WTC11 (cell line): ENCODE measurements at regions not wholly inside any gene's neighbourhood (a gene's known extent, or its start where the extent isn't known, plus 50 kb on each side); places are given as distances from the start of the nearest gene placed in this dataset.

Experiments
- ATF2 ChIP-seq: sonication (generic); formaldehyde crosslinking; IDR thresholded peaks from 2 replicates; pipeline ENCODE4 v1.8.1; 2022; ENCODE audit warnings: low read depth, missing genetic modification reagents, borderline replicate concordance
- CTCF ChIP-seq: fragments of 200-600 bp; IDR thresholded peaks from 2 replicates; pipeline ENCODE4 v1.8.0; 2022; ENCODE audit warnings: antibody characterized with exemption
- JUN ChIP-seq: sonication (generic); formaldehyde crosslinking; IDR thresholded peaks from 2 replicates; pipeline ENCODE4 v1.8.0; 2023; ENCODE audit warnings: mild to moderate bottlenecking, missing genetic modification reagents
- MLX ChIP-seq: sonication (generic); formaldehyde crosslinking; IDR thresholded peaks from 2 replicates; pipeline ENCODE4 v1.8.1; 2023; ENCODE audit warnings: mild to moderate bottlenecking, missing genetic modification reagents, moderate library complexity
- STAT6 ChIP-seq: sonication (generic); formaldehyde crosslinking; conservative IDR thresholded peaks from 2 replicates; pipeline ENCODE4 v1.8.1; 2023; ENCODE audit warnings: mild to moderate bottlenecking, low read depth, missing genetic modification reagents, moderate library complexity
- TP53 ChIP-seq: sonication (generic); formaldehyde crosslinking; IDR thresholded peaks from 2 replicates; pipeline ENCODE4 v1.8.1; 2023; ENCODE audit warnings: mild to moderate bottlenecking, missing genetic modification reagents
- ZBTB43 ChIP-seq: sonication (generic); formaldehyde crosslinking; IDR thresholded peaks from 2 replicates; pipeline ENCODE4 v1.8.1; 2023; ENCODE audit warnings: mild to moderate bottlenecking, missing genetic modification reagents

GRCh38 chr9:107626118-107626517, 136.5 kb upstream of the KLF4 start:
- no peak for TF ChIP-seq MLX
- TF ChIP-seq JUN (CRISPR knock-in tag), result no peak
- TF ChIP-seq ATF2 (CRISPR knock-in tag), result no peak
- TF ChIP-seq CTCF, result no peak
- no peak for TF ChIP-seq TP53 (CRISPR knock-in tag)
- no peak for TF ChIP-seq STAT6 (CRISPR knock-in tag)
- no peak for TF ChIP-seq ZBTB43
